ENCODE measurements at regions not wholly inside any gene's neighbourhood (a gene's known extent, or its start where the extent isn't known, plus 50 kb on each side); places are given as distances from the start of the nearest gene placed in this dataset.

DNA sequence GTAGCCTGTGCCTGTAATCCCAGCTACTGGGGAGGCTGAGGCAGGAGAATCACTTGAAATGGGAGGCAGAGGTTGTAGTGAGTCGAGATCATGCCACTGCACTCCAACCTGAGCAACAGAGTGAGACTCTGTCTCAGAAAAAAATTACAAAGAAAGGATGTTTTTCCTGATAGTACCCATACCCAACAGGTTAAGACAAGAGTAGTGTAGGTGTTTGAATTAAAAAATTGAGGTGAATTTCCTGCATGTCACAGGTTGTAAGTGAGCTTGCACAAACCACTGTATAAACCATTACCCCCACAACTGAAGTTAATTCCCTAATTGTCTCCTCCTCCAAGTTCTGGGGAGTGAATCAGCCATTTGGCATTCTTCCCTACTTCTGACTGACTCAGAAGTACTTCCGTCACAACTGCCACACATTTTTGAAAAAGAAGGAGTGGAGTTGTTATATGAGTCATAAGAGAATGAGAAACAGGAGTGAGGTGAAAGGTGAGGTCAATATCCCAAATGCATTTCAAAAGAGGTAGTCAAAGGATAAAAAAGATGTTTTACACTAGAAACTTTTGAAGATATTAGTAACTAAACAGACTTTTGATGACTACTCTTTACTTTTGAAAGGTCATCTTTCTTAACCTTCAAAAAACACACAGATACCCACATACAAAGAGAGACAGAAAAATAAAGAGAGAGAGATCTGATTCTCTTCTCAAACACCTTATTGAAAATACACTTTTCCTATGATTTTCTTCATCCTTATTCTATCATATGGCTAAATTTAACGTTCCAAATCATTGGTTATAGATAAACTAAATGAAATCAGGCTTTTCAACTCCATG is 134.5 kb downstream of the BTC start:
- peak; percentile 95 for DNase-seq (ENCODE audit: extremely low read depth, low read depth)
- TF ChIP-seq, protein P1, sequence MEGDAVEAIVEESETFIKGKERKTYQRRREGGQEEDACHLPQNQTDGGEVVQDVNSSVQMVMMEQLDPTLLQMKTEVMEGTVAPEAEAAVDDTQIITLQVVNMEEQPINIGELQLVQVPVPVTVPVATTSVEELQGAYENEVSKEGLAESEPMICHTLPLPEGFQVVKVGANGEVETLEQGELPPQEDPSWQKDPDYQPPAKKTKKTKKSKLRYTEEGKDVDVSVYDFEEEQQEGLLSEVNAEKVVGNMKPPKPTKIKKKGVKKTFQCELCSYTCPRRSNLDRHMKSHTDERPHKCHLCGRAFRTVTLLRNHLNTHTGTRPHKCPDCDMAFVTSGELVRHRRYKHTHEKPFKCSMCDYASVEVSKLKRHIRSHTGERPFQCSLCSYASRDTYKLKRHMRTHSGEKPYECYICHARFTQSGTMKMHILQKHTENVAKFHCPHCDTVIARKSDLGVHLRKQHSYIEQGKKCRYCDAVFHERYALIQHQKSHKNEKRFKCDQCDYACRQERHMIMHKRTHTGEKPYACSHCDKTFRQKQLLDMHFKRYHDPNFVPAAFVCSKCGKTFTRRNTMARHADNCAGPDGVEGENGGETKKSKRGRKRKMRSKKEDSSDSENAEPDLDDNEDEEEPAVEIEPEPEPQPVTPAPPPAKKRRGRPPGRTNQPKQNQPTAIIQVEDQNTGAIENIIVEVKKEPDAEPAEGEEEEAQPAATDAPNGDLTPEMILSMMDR (IDR thresholded peaks at IDR 0.05; ENCODE audit: low read depth, low read length) = no peak

GRCh38 chr4:74660866-74661265 is 133.5 kb downstream of the BTC start:
- DNase-seq (ENCODE audit: extremely low read depth, low read depth) = no peak
- TF ChIP-seq, protein P1 (IDR thresholded peaks at IDR 0.05; ENCODE audit: low read depth, low read length) = no peak

DNA sequence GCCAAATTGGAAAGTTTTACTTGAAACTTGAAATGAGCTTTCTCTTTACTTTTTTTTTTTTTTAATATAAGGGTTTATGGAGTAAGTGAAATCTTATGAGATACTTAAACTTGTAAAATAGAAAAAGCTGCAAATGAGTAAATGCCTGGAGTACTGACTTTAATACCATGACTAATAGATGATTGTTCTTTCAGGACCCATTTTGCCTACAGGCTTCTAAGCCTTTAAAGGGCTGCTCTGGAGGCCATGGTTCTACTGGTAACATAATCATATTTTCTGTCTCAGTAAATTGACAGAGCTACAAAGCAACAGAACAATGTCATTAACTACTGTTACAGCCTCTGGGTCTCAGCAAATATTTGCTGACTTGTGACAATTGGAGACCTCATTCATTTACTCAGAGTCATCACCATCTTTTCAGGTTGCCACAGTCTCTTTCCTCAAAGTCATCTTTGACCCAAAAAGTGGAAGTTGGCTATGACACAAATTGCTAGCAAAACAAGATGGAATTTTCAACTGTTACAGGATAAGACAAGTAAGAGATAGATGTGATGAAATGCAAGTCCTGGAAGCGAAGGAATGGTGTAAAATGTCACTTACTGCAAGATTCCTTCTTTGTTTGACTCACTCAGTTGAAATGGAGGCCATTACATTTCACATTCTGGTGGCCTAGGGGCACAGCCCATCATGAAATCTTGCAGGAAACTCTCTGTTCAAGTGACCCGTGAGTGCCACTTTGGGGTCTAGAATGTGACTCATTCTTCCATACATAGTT is 132.7 kb downstream of the BTC start:
- no peak for DNase-seq (ENCODE audit: extremely low read depth, low read depth)
- TF ChIP-seq, protein P1 (IDR thresholded peaks at IDR 0.05; ENCODE audit: low read depth, low read length) = no peak

DNA sequence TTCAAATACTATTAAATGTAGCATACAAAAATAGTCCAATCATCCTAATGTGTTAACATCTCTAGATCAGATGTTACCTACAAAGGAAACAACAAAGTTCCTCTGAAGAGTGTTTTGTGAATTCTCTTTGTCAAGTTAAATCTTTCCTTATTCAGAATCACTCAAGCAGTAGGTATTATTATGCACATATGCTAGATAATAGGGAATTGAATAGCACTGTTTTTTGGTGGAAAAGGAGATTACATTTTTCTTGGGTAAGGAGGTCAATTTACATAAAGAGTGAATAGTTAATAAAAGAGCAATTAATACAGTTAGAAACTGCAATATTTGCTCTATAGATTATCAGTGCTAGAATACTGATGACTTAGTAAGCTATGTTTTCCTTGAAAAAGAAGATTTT is 130.7 kb downstream of the BTC start:
- no peak for DNase-seq (ENCODE audit: extremely low read depth, low read depth)
- TF ChIP-seq, protein P1 (IDR thresholded peaks at IDR 0.05; ENCODE audit: low read depth, low read length) = no peak

GRCh38 chr4:74665346-74665745 is 129.0 kb downstream of the BTC start:
- DNase-seq (ENCODE audit: extremely low read depth, low read depth) = no peak
- TF ChIP-seq, protein P1 (IDR thresholded peaks at IDR 0.05; ENCODE audit: low read depth, low read length) = no peak

DNA sequence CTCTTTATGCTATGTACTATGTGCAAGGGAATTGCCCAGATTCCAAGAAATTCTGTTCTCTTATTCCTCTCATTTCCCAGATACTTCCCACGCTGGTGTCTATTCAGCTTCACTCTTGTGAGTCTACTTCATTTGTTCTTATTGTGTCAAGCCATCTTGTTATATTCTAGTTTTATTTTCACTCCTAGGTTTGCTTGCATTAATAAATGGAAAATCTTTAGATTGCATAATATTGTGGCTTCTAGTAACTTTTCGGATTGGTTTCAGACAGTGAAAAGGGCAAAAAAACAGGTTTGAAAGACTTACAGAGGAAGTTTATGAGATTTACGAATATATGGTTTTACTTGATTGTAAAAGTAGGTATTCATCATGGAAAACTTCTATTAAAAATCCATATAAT is 128.4 kb downstream of the BTC start:
- no peak for DNase-seq (ENCODE audit: extremely low read depth, low read depth)
- TF ChIP-seq, protein P1 (IDR thresholded peaks at IDR 0.05; ENCODE audit: low read depth, low read length) = no peak

DNA sequence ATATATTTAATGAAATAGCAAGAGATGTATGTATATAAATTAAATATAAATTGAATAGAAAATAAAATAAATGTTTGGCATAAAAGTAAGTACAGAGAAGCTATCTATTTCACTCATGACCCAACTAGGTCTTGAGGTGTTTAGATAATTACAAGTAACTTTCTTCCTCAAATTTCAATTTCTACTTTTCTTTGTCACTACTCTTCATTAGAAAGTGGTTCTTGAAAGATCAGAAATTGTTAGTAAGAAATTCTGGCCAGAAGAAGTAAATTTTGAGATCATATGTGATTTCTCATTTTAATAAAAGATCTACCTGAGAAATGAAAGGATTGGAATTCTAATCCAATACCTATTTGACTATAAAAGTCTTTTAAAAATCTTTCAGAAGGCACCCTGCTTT is 126.9 kb downstream of the BTC start:
- no peak for DNase-seq (ENCODE audit: extremely low read depth, low read depth)
- TF ChIP-seq, protein P1 (IDR thresholded peaks at IDR 0.05; ENCODE audit: low read depth, low read length) = no peak

All from AG09319 (cell line).